A549 (cell line): ENCODE measurements at regions not wholly inside any gene's neighbourhood (a gene's known extent, or its start where the extent isn't known, plus 50 kb on each side); places are given as distances from the start of the nearest gene placed in this dataset.

Source experiments
- ATAC-seq, 2 experiments: fragments of 200-7000 bp in 1 of 2; fragments of >200 bp in 1 of 2; cut with Nextera tagmentation in 1 of 2; cut with Tn5 transposase in 1 of 2; 3 replicates each; pipeline versions ENCODE4 v1.8.0 to v1.9.1; 2018 to 2020; ENCODE audit warnings: mild to moderate bottlenecking in 1 of 2, moderate library complexity in 1 of 2
- CTCF ChIA-PET: fragments of 300-600 bp; sonication (Branson Sonifier 250); formaldehyde crosslinking; extraction: SDS; loops from one replicate; lab custom pipeline; 2021; ENCODE audit warnings: antibody characterized with exemption, inconsistent platforms; lab: Yijun Ruan, JAX
- POLR2A ChIA-PET: fragments of 350-600 bp; formaldehyde crosslinking; extraction: SDS; loops from one replicate; lab custom pipeline; 2021; ENCODE audit warnings: antibody characterized with exemption, inconsistent platforms; lab: Yijun Ruan, JAX
- DNase-seq, 2 experiments: peaks; one replicate each; pipeline versions ENCODE4 v3.0.0 to v3.0.0-alpha.2; 2011 to 2016; ENCODE audit warnings: low read depth in 1 of 2, low spot score in 1 of 2
- FAIRE-seq: peaks from 2 replicates; lab custom pipeline; 2011; peaks lifted over from hg19 to GRCh38; lab: Jason Lieb, UNC
- H3K27ac ChIP-seq, 2 experiments: fragments of >200 bp; sonication (Bioruptor Twin); formaldehyde crosslinking; 3 replicates each; pipeline ENCODE4 v1.5.1; 2016 to 2017
- H3K4me1 ChIP-seq: fragments of >200 bp; sonication (Bioruptor Twin); formaldehyde crosslinking; 3 replicates; pipeline ENCODE4 v1.6.1; 2016
- H3K4me2 ChIP-seq: fragments of >200 bp; sonication (Bioruptor Twin); formaldehyde crosslinking; 3 replicates; pipeline ENCODE4 v1.6.1; 2016
- H3K4me3 ChIP-seq: fragments of >200 bp; sonication (Bioruptor Twin); formaldehyde crosslinking; 3 replicates; pipeline ENCODE4 v1.5.1; 2016
- H3K9me3 ChIP-seq: fragments of >200 bp; sonication (Bioruptor Twin); formaldehyde crosslinking; 3 replicates; pipeline ENCODE4 v1.6.1; 2016
- BCL3 ChIP-seq: fragments of >200 bp; sonication (Bioruptor Twin); formaldehyde crosslinking; IDR thresholded peaks from 3 replicates; pipeline ENCODE4 v1.6.1; 2016
- BHLHE40 ChIP-seq: IDR thresholded peaks from 2 replicates; pipeline ENCODE4 v1.6.1; 2012; ENCODE audit warnings: low read depth, low read length, inconsistent platforms
- CBX8 ChIP-seq: fragments of 200-600 bp; sonication (generic); IDR thresholded peaks from 2 replicates; pipeline ENCODE4 v1.6.1; 2016
- CEBPB ChIP-seq, 2 experiments: fragments of >200 bp in 1 of 2; sonication (Bioruptor Twin) in 1 of 2; formaldehyde crosslinking in 1 of 2; IDR thresholded peaks; 2 replicates each; pipeline ENCODE4 v1.6.1; 2012 to 2016
- CHD2 ChIP-seq: fragments of 150-350 bp; IDR thresholded peaks from 2 replicates; pipeline ENCODE4 v1.6.1; 2014; ENCODE audit warnings: low read length; ENCODE audit not compliant: partially characterized antibody
- EHF ChIP-seq: fragments of 250-450 bp; sonication (Bioruptor Pico); IDR thresholded peaks from 2 replicates; pipeline ENCODE4 v1.5.0; 2020; ENCODE audit warnings: mild to moderate bottlenecking
- ESRRA ChIP-seq: fragments of 150-350 bp; IDR thresholded peaks from 2 replicates; pipeline ENCODE4 v1.6.1; 2014; ENCODE audit warnings: mild to moderate bottlenecking, low read length, borderline replicate concordance
- FOSB ChIP-seq: fragments of 250-450 bp; sonication (Bioruptor Pico); IDR thresholded peaks from 2 replicates; pipeline ENCODE4 v1.5.0; 2020; ENCODE audit warnings: mild to moderate bottlenecking, moderate library complexity
- HDAC2 ChIP-seq: fragments of 200-600 bp; sonication (generic); IDR thresholded peaks from 2 replicates; pipeline ENCODE4 v1.6.1; 2016
- HES2 ChIP-seq: fragments of >200 bp; sonication (Bioruptor Twin); formaldehyde crosslinking; IDR thresholded peaks from 2 replicates; pipeline ENCODE4 v1.6.1; 2016
- HEYL ChIP-seq: fragments of 250-450 bp; sonication (Bioruptor Pico); IDR thresholded peaks from 2 replicates; pipeline ENCODE4 v1.8.0; 2021; ENCODE audit warnings: mild to moderate bottlenecking, moderate library complexity
- HMGXB4 ChIP-seq: fragments of 250-450 bp; sonication (Bioruptor Pico); IDR thresholded peaks from 2 replicates; pipeline ENCODE4 v1.5.0; 2021; ENCODE audit warnings: mild to moderate bottlenecking, moderate library complexity, borderline replicate concordance
- HOXA7 ChIP-seq: fragments of 250-450 bp; sonication (Bioruptor Pico); IDR thresholded peaks from 2 replicates; pipeline ENCODE4 v1.5.0; 2020; ENCODE audit warnings: mild to moderate bottlenecking, moderate library complexity
- HOXB13 ChIP-seq: fragments of 250-450 bp; sonication (Bioruptor Pico); IDR thresholded peaks from 2 replicates; pipeline ENCODE4 v1.5.0; 2020; ENCODE audit warnings: low read depth, mild to moderate bottlenecking, moderate library complexity
- JUN ChIP-seq, 2 experiments: fragments of >200 bp; sonication (Bioruptor Twin); formaldehyde crosslinking; IDR thresholded peaks; 2 replicates in 1 of 2; 3 replicates in 1 of 2; pipeline ENCODE4 v1.6.1; 2016 to 2017
- JUNB ChIP-seq: fragments of >200 bp; sonication (Bioruptor Twin); formaldehyde crosslinking; IDR thresholded peaks from 2 replicates; pipeline ENCODE4 v1.6.1; 2016
- KDM1A ChIP-seq: fragments of 200-600 bp; sonication (generic); IDR thresholded peaks from 2 replicates; pipeline ENCODE4 v1.6.1; 2016; ENCODE audit warnings: low read depth, mild to moderate bottlenecking
- NPAS2 ChIP-seq: fragments of 250-450 bp; sonication (Bioruptor Pico); IDR thresholded peaks from 2 replicates; pipeline ENCODE4 v1.8.0; 2022; ENCODE audit warnings: mild to moderate bottlenecking, moderate library complexity, borderline replicate concordance
- PBX3 ChIP-seq: IDR thresholded peaks from 2 replicates; pipeline ENCODE4 v1.6.1; 2012
- POLR2A ChIP-seq: IDR thresholded peaks from 2 replicates; pipeline ENCODE4 v1.6.1; 2012; ENCODE audit warnings: mild to moderate bottlenecking, low read length
- POLR2AphosphoS2 ChIP-seq: conservative IDR thresholded peaks from 2 replicates; pipeline ENCODE4 v1.6.1; 2012; ENCODE audit warnings: low read length, improper control_type of control experiment, inconsistent platforms
- RAD21 ChIP-seq, 2 experiments: fragments of >200 bp in 1 of 2; sonication (Bioruptor Twin) in 1 of 2; formaldehyde crosslinking in 1 of 2; IDR thresholded peaks in 1 of 2; conservative IDR thresholded peaks in 1 of 2; 2 replicates in 1 of 2; 3 replicates in 1 of 2; pipeline ENCODE4 v1.6.1; 2012 to 2018; ENCODE audit warnings: inconsistent platforms in 1 of 2
- RFX5 ChIP-seq: fragments of 450-650 bp; IDR thresholded peaks from 2 replicates; pipeline ENCODE4 v1.7.1; 2014; ENCODE audit warnings: antibody characterized with exemption, mild to moderate bottlenecking, moderate library complexity
- RNF2 ChIP-seq: fragments of 200-600 bp; sonication (generic); IDR thresholded peaks from 2 replicates; pipeline ENCODE4 v1.6.1; 2016; ENCODE audit warnings: low read depth, mild to moderate bottlenecking, antibody characterized with exemption, moderate library complexity, borderline replicate concordance
- SMC3 ChIP-seq: fragments of >200 bp; sonication (Bioruptor Twin); formaldehyde crosslinking; IDR thresholded peaks from 3 replicates; pipeline ENCODE4 v1.6.1; 2018; ENCODE audit warnings: inconsistent platforms
- TP53 ChIP-seq: fragments of 250-450 bp; sonication (Bioruptor Pico); IDR thresholded peaks from 2 replicates; pipeline ENCODE4 v1.5.0; 2021; ENCODE audit warnings: mild to moderate bottlenecking, moderate library complexity
- USF2 ChIP-seq: fragments of 450-650 bp; IDR thresholded peaks from 2 replicates; pipeline ENCODE4 v1.6.1; 2014; ENCODE audit warnings: antibody characterized with exemption
- ZFP36 ChIP-seq: fragments of 450-650 bp; IDR thresholded peaks from 2 replicates; pipeline ENCODE4 v1.6.1; 2014; ENCODE audit warnings: borderline replicate concordance; ENCODE audit not compliant: partially characterized antibody
- ZSCAN20 ChIP-seq: fragments of 250-450 bp; sonication (Bioruptor Pico); IDR thresholded peaks from 2 replicates; pipeline ENCODE4 v1.8.0; 2022; ENCODE audit warnings: mild to moderate bottlenecking, moderate library complexity
- WGBS: methylation state at CpG from one replicate; pipeline ENCODE4 v1.1.6; 2017; ENCODE audit errors: missing lambda C conversion rate; 5-methylcytosine and 5-hydroxymethylcytosine counted together

GRCh38 chr10:35844686-35845085 is 202.6 kb upstream of the FZD8 start:
- Histone ChIP-seq H3K4me2 (no peak overlapping the region), H3K9me3 (peaks cover 15% of the 10 kb centered on the region; the same call in 2 of the 3 replicates), H3K4me1 (no peaks in the 10 kb centered on the region), H3K4me3 (no peak overlapping the region), H3K27ac (no peak overlapping the region)
- CTCF ChIA-PET: no interaction called here
- 66% methylated on average over 5 of the region's 5 CpGs for WGBS
- ATAC-seq (no peak), DNase-seq (no peak), FAIRE-seq (no peak)
- POLR2A ChIA-PET: no interaction called here
- TF ChIP-seq POLR2A (no peak), BCL3 (no peak), CEBPB (IDR thresholded peaks at IDR 0.05) (no peak), HMGXB4 (CRISPR knock-in tag) (no peak), ZFP36 (no peak), USF2 (no peak), JUN (IDR thresholded peaks at IDR 0.05) (no peak)

DNA sequence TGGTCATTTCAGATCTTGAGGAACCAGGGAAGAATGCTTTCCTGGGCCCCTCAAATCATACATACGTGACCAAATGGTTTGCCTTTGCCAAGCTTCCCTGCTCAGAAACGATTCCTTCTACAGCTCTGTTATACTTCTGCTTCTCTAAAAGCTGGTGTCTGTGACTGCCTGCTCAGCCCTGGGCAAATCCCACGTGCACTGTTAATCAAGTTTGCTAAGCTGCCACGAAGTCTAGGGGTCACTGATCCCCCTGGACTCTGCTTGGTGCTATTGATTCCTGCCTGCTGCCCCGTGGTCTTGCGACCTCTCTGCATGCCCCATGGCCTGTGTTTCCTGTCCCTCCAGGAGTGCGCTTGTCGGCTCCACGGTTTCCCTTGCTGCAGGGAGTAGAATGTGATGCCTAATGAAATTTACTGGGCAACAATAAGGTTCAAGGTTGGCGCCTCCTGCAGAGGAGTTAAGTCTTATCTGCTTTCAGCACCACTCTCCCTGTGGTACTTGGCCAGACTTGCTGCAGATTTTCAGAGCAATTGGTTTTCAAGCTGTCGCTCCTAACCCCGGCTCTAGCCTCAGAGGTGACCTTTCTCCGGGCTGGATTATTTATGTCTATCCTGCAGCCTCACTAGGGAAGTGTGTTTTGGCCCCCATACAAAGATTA is 201.6 kb upstream of the FZD8 start:
- Histone ChIP-seq H3K9me3 (peaks cover 15% of the 10 kb centered on the region; the same call in 2 of the 3 replicates), H3K4me3 (no peak overlapping the region), H3K4me2 (no peak overlapping the region), H3K27ac (no peak overlapping the region), H3K4me1 (no peaks in the 10 kb centered on the region)
- ATAC-seq: no peak
- 49% methylated on average over 13 of the region's 13 CpGs for WGBS
- TF ChIP-seq CEBPB (IDR thresholded peaks at IDR 0.05): no peak
- TF ChIP-seq EHF (CRISPR knock-in tag): no peak
- TF ChIP-seq FOSB (CRISPR knock-in tag): no peak
- TF ChIP-seq HOXB13 (CRISPR knock-in tag): no peak
- TF ChIP-seq TP53: no peak
- TF ChIP-seq POLR2A: no peak
- TF ChIP-seq BHLHE40: no peak
- no peak for TF ChIP-seq ZFP36
- no peak for TF ChIP-seq HDAC2
- TF ChIP-seq RFX5: no peak
- TF ChIP-seq CHD2: no peak
- TF ChIP-seq CBX8: no peak
- ChIA-PET POLR2A (no interaction called here), CTCF (no interaction called here)
- no peak for FAIRE-seq
- DNase-seq: no peak

DNA sequence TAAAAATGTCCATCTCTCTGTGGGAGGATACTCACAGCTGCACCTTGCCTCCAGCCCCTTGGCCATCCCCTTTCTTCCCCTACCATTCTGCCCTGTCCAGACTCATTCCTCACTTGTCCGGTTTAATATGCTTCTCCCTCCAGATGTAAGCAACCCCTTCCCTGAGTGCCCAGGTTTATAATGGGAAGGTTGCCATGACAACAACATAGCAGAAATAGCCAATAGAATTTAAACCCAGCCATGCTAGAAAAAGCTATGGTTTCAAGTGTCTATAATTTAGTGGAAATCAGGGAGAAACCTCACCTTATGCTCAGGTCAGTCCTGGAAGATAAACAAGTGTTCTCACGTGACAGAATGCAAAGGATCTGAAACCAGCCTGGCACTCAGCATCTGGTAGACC is 196.0 kb upstream of the FZD8 start:
- H3K4me3 ChIP-seq: no peak overlapping the region
- no peak overlapping the region for H3K27ac ChIP-seq
- FAIRE-seq (no peak), ATAC-seq (no peak), DNase-seq (no peak)
- no peak overlapping the region for H3K4me2 ChIP-seq
- ChIA-PET CTCF (no interaction called here), POLR2A (no interaction called here)
- peaks cover 15% of the 10 kb centered on the region; the same call in 2 of the 3 replicates for H3K9me3 ChIP-seq
- H3K4me1 ChIP-seq: no peaks in the 10 kb centered on the region
- WGBS: 12% methylated on average over 2 of the region's 2 CpGs
- TF ChIP-seq POLR2AphosphoS2 (no peak), JUNB (no peak), KDM1A (no peak), RNF2 (no peak), PBX3 (no peak), ZSCAN20 (CRISPR knock-in tag) (no peak), NPAS2 (CRISPR knock-in tag) (no peak), HOXA7 (CRISPR knock-in tag) (no peak), ESRRA (no peak), RAD21 (conservative IDR thresholded peaks at IDR 0.05 in 1 of 2, IDR thresholded peaks at IDR 0.05 in 1 of 2) (no peak), SMC3 (no peak), BCL3 (no peak), HES2 (no peak), POLR2A (no peak), HEYL (CRISPR knock-in tag) (no peak)
